Eye (tissue), 1 donor: ENCODE measurements at regions not wholly inside any gene's neighbourhood (a gene's known extent, or its start where the extent isn't known, plus 50 kb on each side); places are given as distances from the start of the nearest gene placed in this dataset.
"Not testable (repeated sequence)": the region's sequence is repeated elsewhere in the genome, so short reads cannot be mapped to it uniquely, and the experiment has no call there.

Experiments used
- DNase-seq: peaks from one replicate; pipeline ENCODE4 v3.0.0-alpha.2; 2015

- no peak for DNase-seq
Measured at GRCh38 chr18:44579745-44580144, 100.9 kb upstream of the SETBP1 start.

GRCh38 chr18:44580159-44580558, 100.5 kb upstream of the SETBP1 start:
- DNase-seq, result no peak

DNA sequence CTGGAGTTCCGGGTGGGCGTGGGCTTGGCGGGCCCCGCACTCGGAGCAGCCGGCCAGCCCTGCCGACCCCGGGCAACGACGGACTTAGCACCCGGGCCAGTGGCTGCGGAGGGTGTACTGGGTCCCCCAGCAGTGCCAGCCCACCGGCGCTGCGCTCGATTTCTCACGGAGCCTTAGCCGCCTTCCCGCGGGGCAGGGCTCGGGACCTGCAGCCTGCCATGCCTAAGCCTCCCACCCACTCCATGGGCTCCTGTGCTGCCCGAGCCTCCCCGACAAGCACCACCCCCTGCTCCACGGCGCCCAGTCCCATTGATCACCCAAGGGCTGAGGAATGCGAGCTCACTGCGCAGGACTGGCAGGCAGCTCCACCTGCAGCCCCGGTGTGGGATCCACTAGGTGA, 99.9 kb upstream of the SETBP1 start:
- DNase-seq, result not testable (repeated sequence)

GRCh38 chr18:44582456-44582855, 98.2 kb upstream of the SETBP1 start:
- no peak for DNase-seq

DNA sequence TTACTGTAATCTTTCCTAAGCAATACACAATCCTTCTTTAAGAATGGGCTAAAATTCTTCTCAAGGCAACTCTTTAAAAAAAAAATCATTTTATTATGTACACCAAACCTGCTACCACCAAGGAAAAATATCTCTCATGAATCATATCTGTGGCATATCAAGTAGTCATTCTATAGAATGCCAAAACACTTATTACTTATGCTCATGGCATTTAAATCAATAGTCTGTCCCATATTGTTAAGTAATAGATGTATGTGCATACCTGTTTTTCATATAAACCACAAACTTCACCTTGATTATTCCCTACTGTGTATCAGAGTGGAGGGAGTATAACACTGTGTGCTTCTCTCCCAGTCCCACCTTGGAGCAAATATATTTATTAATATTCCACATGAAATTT, 95.8 kb upstream of the SETBP1 start:
- no peak for DNase-seq

GRCh38 chr18:44586782-44587524, 93.7 kb upstream of the SETBP1 start:
- no peak for DNase-seq

- DNase-seq, result no peak
Measured at GRCh38 chr18:44588508-44588907, 92.2 kb upstream of the SETBP1 start.

- no peak for DNase-seq
Measured at GRCh38 chr18:44589693-44590355, 90.9 kb upstream of the SETBP1 start.

GRCh38 chr18:44590956-44591670, 89.6 kb upstream of the SETBP1 start:
- no peak for DNase-seq

DNA sequence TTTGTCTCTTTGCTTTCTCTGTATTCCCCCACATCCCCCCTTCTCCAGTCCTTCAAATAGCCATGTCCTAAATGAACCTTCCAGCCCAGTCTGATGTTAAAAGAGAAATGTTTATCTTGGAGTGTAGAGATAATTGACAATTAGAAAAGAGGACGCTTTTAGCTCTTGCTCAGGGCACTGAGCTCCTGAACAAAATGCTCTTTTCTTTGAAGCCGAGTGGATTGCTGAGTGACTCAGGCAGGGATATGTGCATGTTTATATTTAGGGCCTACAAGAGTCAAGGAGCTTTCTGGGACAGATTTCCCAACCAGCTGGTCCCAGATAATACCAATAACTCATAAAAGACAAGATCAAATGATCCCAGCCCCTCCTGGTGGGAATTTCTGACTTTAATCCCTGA, 88.0 kb upstream of the SETBP1 start:
- DNase-seq, result no peak

GRCh38 chr18:44594799-44595467, 85.8 kb upstream of the SETBP1 start:
- peak; percentile 30 for DNase-seq

DNA sequence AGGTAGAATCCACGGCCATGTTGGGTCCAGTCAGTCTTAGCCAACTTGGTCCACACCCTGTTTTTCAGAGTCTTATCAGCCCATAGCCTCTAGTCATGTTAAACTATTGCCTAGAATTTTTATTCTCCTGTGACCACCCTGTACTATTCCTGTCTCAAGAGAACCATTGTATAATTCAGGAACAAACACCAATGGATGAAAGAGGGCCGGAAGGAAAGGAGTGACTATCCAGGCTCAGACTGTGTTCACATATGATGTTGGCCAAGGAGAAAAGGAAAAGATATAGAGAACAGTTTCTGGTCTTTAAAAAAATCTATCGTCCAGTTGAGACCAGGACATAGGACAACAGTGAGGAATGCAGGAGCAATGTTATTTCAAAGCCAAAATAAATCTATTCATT, 82.9 kb upstream of the SETBP1 start:
- DNase-seq, result no peak

- DNase-seq, result no peak
Measured at GRCh38 chr18:44598514-44598913, 82.2 kb upstream of the SETBP1 start.

DNA sequence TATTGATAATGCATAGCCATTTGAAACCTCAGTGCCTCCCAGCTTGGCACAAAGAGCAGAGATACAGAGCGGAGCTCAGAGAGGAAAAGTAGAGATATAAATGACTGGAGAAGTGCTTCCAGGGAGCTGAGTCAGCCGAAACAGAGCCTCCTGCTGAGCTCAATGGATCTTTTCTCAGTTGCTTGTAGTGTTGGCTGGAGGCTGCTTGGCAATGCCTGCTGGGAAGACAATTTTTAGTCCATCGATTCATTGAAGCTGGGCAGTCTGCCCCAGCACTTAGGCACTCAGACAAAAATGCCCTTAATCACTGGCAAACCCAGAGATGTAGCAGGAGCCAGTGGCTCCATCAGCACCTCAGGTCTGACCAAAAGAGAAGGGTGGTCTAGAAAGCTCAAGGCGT, 81.3 kb upstream of the SETBP1 start:
- DNase-seq, result no peak

- DNase-seq, result peak; percentile 41
Measured at GRCh38 chr18:44601447-44601846, 79.2 kb upstream of the SETBP1 start.

DNA sequence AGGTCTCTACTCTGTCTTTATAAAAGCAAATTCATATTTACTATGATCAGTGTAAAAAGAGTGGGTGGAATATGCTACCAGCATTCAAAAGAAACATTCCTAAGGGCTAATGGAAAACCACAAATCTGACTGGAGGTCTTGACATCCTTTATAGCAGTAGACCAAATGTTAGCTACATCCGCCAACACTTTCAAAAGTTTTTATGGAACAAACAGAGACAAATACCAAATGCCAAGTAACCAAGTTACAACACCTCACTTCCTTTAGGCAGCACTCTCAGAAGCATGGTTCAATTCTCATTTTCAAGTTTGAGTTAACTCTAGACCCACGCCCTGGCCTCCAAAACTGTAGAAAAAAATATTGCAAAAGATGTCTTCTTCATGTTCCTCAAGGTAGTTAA, 78.3 kb upstream of the SETBP1 start:
- DNase-seq, result no peak

DNA sequence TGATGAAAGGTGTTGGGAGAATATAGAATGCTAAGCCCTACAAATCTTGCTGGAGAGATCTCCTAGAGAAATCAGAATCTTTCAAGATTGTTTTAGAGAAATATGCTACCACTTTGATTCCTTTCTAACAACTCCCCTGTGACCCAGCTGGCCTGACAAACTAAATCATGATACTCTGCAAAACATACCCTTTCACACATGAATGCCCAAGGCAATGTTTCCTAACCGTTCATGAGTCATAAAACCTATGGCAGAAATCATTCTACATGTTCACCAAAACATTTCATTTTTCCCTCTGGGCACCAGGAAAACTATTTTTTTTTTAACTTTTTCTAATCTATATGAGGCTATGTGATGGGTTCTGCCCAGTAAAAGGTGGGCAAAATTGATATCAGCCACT, 77.8 kb upstream of the SETBP1 start:
- DNase-seq, result peak; percentile 32

GRCh38 chr18:44609181-44609941, 71.3 kb upstream of the SETBP1 start:
- DNase-seq, result peak; percentile 4

DNA sequence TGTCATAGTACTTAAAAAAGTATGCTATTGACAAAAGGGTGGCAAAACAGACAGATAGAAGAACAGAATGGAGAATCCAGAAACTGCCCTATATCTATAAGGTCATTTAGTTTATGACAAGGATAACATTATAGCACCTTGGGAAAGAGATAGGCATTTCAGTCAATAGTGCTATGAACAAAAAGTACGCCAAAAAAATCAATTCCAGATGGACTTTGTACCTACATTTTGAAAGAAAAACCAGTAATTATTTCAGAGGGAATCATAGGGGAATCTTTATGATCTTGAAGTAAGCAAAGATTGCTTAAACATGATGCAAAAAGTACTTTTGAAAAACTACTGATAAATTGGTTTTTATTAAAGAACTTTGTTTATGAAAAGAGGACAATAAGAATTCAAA, 59.9 kb upstream of the SETBP1 start:
- DNase-seq, result no peak

DNA sequence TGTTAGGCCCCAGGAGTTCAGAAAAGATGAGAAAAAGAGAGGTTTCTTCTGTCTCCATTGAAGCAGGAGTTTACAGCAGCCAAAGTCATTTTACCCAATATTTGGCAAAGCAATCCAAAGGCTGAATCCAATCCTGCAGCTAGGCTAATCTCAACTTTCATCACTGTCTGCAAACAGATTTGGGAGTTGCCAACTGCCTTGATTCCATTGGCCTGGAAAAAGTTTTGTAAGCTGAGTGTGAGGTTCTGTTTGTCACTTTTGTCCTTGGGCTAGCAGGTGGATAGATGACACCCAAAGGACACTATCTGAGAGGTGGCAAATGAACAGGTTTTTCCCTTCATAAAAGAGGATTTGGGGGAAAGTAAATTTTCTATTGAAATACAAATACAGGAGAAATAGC, 56.6 kb upstream of the SETBP1 start:
- no peak for DNase-seq

- no peak for DNase-seq
Measured at GRCh38 chr18:44625386-44625785, 55.3 kb upstream of the SETBP1 start.

DNA sequence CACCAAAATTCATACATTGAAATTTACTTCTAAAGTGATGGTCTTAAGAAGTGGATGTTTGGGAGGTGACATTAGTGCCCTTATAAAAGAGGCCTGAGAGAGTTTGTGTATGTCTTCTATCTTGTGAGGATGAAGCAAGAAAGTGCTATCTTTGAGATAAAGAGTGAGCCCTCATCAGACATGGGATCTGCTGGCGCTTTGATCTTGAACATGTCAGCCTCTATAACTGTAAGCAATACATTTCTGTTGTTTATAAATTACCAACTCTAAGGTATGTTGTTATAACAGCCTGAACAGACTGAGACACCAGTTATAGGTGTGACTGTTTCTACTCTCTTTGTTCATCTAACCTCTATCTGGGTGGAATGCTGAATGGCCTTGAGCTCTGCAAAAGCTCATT, 54.5 kb upstream of the SETBP1 start:
- DNase-seq, result no peak

GRCh38 chr18:44626807-44627206, 53.9 kb upstream of the SETBP1 start:
- DNase-seq, result no peak
